ENCODE measurements at regions not wholly inside any gene's neighbourhood (a gene's known extent, or its start where the extent isn't known, plus 50 kb on each side); places are given as distances from the start of the nearest gene placed in this dataset.

GRCh38 chr20:10916312-10916711, 242.5 kb upstream of the JAG1 start:
- TF ChIP-seq POLR2AphosphoS5 (IDR thresholded peaks at IDR 0.05) (no peak), POLR2A (IDR thresholded peaks at IDR 0.05; ENCODE audit: low read depth) (no peak)
